HG02885 (cell line): ENCODE measurements at regions not wholly inside any gene's neighbourhood (a gene's known extent, or its start where the extent isn't known, plus 50 kb on each side); places are given as distances from the start of the nearest gene placed in this dataset.
"Not testable (repeated sequence)": the region's sequence is repeated elsewhere in the genome, so short reads cannot be mapped to it uniquely, and the experiment has no call there.

Experiments
- ATAC-seq: cut with Tn5 transposase; IDR thresholded peaks from one replicate; pipeline ENCODE4 v1.9.1; 2021; ENCODE audit warnings: mild to moderate bottlenecking; ENCODE audit not compliant: unreplicated experiment, poor library complexity

DNA sequence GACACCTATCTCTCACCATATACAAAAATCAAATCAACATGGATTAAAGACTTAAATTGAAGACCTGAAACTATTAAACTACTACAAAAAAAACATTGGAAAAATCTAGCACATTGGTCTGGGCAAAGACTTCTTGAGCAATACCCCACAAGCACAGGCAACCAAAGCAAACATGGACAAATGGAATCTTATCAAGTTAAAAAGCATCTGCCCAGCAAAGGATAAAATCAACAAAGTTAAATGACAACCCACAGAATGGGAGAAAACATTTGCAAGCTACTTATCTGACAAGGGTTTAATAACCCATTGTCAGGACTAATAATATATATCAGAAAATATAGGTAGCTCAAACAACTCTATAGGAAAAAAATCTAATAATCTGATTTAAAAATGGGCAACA, 415.6 kb downstream of the KLHL13 start:
- no peak for ATAC-seq

DNA sequence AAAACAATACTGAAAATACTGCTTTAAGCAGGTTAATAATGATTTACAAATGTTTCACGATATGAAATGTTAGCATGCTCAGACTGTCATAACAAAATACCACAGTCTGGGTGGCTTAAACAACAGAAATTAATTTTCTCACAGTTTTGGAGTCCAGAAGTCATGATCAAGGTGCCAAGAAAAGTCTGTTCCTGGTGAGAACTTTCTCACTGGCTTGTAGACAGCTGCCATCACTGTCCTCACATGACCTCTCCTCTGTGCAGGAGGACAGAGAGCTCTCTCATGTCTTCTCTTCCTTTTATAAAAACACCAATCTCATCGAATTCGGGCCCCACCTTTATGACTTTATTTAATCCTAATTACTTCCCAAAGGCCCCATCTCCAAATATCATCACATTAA, 426.7 kb downstream of the KLHL13 start:
- no peak for ATAC-seq

DNA sequence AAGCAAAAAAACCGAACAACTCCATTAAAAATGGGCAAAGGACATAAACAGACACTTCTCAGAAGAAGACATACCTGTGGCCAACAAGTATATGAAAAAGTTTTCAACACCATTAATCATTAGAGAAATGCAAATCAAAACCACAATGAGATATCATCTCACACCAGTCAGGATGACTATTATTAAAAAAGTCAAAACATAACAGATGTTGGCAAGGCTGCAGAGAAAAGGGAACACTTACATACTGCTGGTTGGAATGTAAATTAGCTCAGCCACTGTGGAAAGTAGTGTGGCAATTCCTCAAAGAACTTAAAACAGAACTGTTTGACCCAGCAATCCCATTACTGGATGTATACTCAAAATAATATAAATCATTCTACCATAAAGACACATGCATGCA, 436.3 kb downstream of the KLHL13 start:
- no peak for ATAC-seq

DNA sequence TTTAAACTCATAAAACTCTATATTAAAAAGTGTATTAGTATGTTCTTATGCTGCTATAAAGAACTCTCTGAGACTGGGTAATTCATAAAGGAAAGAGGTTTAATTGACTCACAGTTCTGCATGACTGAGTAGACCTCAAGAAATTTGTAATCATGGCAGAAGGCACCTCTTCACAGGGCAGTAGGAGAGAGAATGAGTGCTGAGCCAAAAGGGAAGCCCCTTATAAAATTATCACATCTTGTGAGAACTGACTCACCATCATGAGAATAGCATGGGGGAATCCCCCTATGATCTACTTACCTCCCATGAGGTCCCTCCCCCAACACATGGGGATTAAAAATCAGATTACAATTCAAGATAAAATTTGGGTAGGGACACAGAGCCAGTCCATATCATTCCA, 463.2 kb downstream of the KLHL13 start:
- no peak for ATAC-seq

DNA sequence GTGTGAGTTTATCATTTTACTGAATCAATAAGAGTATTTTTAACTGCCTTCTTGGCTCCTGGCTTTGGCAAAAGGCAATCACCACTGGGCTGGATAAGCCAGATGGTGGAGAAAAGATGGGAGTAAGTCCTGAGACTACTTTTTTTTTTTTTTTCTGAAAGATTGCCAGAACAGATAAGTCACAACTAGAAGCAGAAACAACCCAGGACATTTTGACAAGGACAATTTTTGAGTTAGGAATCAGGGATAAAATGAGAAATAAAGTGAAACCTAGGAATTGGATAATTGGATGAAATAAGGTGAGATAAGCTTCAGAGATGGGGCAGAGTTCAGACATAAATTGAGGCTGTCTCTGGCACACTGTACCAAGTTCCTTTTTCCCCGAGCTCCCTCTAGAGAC, 471.0 kb downstream of the KLHL13 start:
- ATAC-seq: no peak

DNA sequence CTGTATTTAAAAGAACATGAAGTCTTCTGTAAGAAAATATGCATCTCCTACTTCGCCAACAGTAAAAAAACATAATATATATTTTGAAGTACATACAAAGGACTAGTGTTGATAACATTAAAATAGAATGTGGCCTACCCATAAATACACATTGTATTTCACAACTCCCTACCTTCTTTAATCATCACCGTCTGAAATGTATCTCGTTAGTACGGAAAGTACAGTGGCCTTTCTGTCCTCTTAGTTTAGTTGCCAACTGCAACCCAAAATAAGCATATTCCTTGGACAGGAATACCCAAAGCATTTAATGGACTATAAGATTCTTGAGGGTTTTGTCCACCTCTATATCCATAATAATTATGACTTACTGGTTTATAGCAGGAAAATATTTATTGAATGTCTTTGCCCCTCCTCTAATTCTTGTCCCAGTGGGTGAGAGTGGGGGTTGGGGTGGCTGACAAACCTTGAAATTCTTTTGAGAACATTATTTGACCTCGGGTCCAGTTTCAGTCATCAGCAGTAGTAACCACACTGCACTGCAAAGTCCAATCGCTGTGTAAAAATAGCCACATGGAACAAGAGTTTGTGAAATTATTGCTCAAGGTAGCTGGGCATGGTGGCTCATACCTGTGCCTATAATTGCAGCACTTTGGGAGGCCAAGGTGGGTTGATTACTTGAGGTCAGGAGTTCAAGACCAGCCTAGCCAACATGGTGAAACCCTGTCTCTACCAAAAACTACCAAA, 474.5 kb downstream of the KLHL13 start:
- no peak for ATAC-seq

DNA sequence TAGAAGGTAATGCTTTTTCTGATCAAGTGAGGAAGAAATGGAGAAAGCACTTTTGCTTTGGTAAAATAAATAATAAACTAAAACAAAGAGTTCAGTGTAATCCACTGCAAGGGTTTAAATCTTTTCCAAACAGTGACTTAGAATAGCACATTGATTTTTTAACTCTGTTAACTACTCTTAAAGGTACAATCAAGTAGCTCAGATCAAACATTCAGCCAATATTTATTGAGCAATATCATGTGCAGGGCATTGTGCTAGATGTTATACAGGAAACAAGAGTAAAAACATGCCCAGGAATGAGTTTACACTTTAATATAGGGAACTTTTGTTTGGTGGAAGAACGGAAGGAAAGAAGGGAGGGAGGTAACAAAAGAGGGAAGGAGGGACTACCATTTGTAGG, 479.8 kb downstream of the KLHL13 start:
- ATAC-seq: no peak

DNA sequence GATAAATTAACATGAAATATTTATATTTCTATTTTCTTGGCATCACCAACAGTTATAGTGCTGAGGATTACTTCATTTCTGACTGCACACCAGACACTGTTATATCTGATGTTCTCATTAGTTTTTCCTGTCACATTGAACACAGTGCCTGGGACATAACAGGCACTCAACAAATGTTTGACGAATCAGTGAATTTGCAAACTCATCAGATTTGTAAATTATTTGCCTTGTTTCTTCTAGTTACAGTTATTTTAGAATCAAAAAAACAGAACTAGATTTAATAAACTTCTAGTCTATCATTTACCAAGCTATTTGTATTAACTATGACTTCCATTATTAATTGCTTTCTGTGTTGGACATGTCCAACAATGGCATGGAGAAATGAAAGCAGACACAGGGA, 483.3 kb downstream of the KLHL13 start:
- ATAC-seq: no peak

DNA sequence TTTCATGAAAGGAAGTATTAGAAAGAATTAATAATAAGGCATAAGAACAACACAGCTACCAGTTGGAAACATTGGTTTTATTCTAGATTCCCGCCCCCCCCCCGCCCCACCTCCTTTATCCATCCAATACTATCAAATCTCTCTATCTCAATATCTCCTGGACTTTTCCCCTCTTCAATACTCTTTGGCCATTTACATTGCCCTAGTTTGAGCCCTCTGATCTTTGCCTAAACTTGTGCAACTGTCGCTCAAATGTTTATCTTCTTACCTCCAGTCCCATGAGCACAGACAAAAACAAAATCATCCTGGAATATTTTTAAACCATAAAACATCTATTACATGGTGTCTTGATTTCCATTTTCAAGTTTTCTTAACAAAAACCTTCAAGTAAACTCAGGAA, 488.2 kb downstream of the KLHL13 start:
- ATAC-seq: no peak

DNA sequence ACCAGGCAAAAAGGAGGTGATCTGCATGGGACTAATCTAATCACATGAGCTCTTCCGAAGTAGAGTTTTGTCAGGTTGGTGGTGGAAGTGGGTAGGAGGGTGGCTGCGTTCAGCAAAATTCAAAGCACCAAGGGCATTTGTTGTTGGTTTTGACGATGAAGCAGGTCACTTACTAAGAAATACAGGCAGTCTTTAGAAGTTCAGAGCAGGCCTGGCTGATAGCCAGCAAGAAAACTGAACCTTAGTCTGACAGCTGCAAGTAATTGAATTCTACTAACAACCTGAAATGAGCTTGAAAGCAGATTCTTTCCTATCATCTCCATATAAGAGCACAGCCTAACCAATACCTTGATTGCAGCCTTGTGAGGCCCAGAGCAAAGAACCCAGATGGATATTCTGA, 505.8 kb downstream of the KLHL13 start:
- ATAC-seq: no peak

DNA sequence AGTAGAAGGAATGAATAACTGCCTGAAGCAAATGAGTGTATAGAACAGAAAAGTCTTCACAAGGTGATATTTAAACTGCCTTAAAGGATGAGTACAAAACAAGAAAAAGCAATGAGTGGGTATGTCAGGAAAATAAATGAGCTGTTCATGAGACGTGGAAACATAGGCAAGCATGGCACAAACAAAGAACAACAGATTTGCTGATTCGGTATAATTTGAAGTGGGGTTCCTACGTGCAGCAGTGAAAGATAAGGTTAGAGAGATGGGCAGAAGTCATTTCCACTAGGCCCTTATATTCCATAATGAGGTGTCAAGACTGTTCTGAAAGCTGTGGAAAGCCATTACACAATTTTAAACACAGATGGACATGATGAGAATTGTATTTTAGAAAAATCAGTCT, 506.6 kb downstream of the KLHL13 start:
- ATAC-seq: no peak

DNA sequence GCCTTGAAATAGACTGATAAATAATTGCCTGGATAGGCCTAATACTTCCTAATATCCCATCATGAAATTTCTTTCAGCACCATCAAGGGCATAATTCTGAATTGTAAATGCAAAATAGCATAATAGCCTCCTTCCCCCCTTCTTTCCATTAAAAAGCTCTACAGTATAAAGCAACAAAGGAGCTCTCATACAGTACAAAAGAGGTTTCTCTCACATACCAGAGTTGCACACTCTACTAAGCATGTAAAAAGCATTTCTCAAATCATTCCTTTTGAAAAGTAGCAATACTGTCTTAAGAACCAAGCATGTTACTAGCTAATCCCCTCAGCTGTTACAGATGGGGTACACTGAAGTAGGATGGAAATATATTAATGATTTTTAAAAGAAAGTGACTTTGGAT, 509.0 kb downstream of the KLHL13 start:
- no peak for ATAC-seq

DNA sequence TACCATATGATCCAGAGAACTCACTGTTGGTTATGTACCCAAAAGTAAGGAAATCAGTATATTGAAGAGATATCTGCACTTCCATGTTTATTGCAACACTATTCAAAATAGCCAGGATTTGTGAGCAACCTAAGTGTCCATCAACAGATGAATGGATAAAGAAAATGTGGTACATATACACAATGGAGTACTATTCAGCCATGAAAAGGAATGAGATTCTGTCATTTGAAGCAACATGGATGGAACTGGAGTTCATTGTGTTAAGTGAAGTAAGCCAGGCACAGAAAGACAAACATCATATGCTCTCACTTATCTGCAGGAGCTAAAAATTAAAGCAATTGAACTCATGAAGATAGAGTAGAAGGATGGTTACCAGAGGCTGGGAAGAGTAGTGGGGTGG, 510.5 kb downstream of the KLHL13 start:
- not testable (repeated sequence) for ATAC-seq

DNA sequence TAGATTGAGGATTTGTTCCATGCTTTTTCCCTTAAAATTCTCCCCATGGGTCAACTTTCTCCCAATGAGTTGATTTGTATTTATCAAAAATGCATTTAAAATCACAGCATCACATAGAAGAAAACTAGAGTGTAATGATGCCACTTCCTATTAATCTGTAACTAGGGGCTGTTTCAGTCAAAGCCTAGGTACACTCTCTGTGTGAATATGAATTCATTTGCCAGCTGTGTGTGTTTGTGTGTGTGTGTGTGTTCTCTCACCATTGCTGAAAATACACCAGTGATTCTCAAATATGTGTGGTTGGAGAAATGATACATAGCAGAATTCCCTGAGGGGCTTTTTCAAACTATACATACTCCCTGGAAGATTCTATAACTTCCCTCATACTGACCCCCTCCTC, 546.5 kb downstream of the KLHL13 start:
- ATAC-seq: no peak

DNA sequence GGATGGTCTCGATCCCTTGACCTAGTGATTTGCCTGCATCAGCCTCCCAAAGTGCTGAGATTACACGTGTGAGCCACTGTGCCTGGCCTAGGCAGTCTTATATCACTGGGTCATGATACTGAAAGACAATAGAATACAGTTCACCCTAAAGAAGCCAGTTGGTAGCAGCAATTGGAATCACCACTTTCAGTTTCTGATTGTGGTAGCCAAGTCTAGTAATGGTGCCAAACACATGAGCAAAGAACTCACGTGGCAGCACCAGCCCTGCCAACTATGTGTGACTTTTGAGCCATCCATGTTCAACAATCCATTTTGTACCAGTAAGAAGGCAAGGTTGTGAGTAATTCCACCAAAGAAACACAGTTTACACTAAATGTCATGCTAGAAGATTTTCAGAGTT, 548.4 kb downstream of the KLHL13 start:
- no peak for ATAC-seq

DNA sequence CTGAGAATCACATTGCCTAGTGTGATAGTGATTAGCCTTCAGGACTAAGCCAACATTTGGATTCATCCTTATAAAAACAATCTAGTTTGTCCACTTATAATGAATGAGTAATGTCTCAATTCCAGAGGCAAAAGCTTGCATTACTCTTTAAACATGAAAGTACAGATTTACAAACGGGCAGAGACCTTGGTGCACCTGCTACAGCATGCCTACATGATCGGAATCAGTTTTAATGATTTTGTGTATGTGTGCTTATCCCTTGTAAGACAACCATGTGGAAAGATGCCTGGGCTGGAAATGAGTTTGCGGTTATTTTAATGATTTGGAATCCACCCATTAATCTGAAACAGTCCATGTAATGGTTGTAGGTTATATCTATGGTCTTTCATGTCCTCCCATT, 572.7 kb downstream of the KLHL13 start:
- ATAC-seq: no peak

DNA sequence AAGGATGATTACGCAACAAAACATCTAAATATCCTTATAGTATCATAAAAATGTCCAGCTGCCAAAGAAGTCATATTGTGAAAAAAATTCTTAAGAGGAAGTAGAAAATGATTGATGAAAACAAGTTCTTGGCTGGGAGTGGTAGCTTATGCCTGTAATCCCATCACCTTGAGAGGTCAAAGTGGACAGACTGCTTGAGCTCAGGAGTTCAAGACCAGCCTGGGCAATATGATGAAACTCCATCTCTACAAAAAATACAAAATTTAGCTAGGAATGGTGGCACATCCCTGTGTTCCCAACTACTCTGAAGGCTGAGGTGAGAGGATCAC, 577.6 kb downstream of the KLHL13 start:
- no peak for ATAC-seq

DNA sequence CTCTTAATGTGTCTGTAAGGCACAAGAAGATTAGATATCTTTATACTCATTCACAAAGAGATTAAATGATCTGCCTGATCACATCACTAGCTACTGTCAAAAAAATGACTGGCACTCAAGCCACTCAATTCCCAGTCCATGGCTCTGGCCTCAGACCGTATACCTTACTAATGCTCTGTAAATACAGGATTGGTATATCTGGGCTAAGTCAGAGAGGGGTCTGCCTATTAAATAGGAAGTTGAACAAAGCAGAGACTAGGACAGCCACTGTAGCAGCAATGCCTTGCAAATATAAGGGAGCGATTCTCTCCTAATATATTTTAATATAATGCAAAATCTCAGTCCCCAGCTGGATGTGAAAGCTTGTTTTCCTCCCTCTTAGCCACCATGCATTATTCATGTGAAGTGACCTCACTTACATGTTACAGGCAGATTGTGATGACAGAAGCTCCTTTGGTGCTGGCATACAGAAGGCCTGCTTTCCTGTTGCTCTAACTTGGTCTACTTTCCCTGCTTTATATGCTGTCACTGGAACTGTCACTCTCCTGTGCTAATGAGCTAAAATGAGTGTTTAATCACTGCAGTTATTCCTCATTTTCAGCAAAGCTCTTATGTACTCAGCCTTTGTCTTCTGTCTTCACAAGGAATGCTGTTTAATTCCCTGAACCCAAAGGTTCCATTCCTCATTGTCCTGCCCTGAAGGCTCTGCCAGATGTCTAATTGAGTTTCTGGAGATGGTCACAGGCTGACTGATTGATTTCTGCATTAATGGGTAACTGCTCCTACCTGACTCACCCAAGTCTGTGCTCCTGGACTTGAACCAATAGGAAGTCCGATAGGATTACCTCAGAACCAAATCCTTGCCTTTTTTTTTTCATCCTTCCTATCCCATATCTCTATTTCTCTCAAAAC, 578.2 kb downstream of the KLHL13 start:
- ATAC-seq: no peak

DNA sequence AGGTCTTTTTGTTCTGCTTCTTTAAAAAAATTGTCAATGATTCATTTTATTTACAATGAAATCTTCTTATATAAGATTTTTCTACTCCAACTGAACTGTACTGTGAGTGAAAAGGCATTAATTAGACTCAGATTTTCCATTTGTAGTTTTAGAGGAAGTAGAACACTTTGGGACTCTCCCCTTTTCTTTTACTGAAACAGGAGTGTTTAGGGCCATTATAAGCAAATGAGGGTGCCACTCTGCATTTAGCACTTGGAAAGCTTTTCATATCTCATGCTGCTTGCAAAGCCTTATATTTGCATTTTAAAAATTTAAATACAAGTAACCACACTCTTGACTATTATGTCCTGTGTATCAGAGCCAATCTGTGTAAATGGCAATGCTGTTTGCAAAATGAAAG, 584.3 kb downstream of the KLHL13 start:
- ATAC-seq: peak; percentile 66

DNA sequence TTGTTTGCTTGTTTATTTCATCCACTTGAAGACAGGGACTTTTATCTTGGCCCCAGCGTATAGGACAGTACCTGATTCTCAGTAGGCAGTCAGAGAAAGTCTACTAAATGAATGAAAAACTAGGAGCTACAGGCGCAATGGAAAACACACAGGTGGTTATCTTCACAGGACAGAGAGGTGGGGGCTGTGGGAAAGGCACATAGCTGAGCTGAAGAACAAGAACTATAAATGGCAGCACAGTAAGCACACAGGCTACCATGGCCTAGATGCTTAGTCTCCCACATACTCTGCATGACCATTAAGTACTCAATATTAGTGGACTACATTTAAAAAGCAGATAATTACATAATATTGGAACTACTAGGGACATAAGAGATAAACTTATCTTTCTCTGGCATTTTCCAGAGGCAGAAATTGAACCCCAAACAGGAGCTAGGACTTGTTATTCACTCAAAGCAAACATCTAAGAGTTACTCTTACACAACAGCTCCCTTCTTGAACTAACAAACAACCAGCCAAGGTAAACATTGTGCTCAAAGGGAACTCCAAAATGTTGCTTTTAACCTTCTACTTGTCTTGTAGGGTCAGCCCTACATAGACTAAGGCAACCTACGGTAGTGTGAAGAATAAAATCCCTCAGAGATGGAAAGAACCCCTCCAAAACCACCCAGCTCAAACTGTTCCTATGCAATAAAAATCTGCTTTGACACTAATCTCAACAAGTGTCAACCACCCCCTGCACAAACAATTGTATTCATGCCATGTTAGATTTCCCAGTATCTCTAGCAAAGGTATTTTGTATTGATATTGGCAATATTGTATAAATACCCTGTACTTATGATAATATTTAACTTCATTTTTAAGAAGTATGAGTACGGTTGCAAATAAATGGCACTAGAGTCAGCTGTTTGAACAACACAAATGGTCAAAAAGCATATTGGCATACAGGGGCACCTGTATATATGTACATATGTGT, 593.6 kb downstream of the KLHL13 start:
- no peak for ATAC-seq

DNA sequence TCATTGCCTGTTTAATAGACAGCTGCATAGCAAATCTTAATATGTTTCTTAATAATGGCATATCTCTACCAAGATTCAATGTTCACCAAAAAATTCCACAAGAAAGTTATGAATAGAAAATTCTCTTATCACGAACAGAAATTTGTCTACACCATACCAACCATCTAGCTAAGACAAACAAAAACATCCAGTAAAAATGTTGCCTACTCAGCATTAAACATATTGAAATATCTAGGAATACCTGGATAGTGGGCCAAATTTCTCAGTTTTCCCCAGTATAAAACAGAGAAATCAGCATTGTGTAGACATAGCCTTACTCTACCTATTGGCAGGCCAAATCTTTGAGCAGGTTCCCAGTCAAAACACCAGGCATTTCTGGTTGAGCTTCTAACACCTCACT, 598.6 kb downstream of the KLHL13 start:
- no peak for ATAC-seq
